Skeletal muscle tissue (tissue), 3 donors: ENCODE measurements at regions not wholly inside any gene's neighbourhood (a gene's known extent, or its start where the extent isn't known, plus 50 kb on each side); places are given as distances from the start of the nearest gene placed in this dataset.
A peak's percentile ranks its signal among the peaks of the same experiment; 100 is the strongest.

Source experiments
- H3K27ac ChIP-seq: one replicate; pipeline ENCODE4 v1.7.0; 2013; ENCODE audit warnings: mild to moderate bottlenecking, low read depth, low read length, inconsistent platforms
- H3K27me3 ChIP-seq, 3 donors: one replicate each; pipeline ENCODE4 v1.7.0; 2013; ENCODE audit warnings: low read length in 3 of 3; ENCODE audit not compliant: control insufficient read depth in 3 of 3, insufficient read depth in 3 of 3
- H3K36me3 ChIP-seq, 3 donors: one replicate each; pipeline ENCODE4 v1.7.0; 2013; ENCODE audit warnings: low read length in 3 of 3; ENCODE audit not compliant: control insufficient read depth in 3 of 3, insufficient read depth in 3 of 3
- H3K4me1 ChIP-seq, 3 donors: one replicate each; pipeline ENCODE4 v1.7.0; 2013; ENCODE audit warnings: low read length in 3 of 3, mild to moderate bottlenecking in 3 of 3; ENCODE audit not compliant: control insufficient read depth in 3 of 3, insufficient read depth in 3 of 3
- H3K4me3 ChIP-seq, 3 donors: one replicate each; pipeline ENCODE4 v1.7.0; 2013; ENCODE audit warnings: low read length in 3 of 3
- H3K9ac ChIP-seq, 3 donors: one replicate each; pipeline ENCODE4 v1.7.0; 2013; ENCODE audit warnings: low read length in 3 of 3, mild to moderate bottlenecking in 3 of 3, moderate library complexity in 2 of 3, low read depth in 1 of 3
- H3K9me3 ChIP-seq, 3 donors: one replicate each; pipeline ENCODE4 v1.7.0; 2013; ENCODE audit warnings: low read length in 3 of 3; ENCODE audit not compliant: control insufficient read depth in 3 of 3
- donor health status: Osteomylitis.

DNA sequence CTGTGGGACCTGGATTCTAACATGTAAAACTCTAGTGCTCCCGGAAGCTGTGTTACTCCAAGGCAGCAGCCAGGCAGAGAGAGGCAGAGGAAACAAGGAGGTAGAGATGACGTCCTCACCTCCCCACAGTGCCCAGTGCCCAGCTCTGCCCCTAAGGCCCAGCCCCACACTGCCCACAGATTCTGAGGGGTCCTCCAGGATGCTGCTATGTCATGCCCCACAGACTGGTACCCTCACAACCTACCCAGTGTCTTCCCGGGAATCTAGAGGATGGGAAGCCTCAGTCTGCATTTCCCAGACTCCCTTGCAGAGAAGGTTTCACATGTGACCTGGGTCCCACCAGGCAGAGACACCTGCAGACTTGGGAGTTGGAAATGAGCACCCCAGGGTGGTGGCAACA is 75.9 kb upstream of the PCSK6 start:
- no peak overlapping the region for H3K4me3 ChIP-seq

DNA sequence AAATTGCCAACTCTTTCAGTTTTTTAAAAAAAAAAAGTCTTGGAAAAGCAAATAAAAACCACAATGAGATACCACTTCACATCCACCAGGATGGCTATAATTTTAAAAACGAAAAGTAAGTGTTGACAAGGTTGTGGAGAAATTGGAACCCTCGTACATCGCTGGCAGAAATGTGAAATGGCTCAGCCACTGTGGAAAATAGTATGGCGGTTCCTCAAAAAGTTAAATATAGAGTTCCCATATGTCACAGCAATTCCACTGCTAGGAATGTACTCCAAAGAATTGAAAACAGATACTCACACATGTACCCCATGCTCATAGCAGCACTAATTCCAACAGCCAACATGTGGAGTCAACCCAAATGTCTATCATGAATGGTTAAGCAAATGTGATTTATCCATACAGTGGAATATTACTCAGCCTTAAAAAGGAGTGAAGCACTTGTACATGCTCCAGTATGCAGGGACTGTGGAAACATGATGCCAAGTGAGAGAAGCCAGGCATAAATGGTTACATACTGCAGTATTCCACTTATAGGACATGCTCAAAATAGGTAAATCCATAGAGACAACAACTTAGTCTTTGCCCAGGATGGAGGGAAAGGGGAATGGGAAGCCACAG is 73.8 kb upstream of the PCSK6 start:
- Histone ChIP-seq H3K27me3 (peaks cover 0 to 4% (median 0%) of the 10 kb centered on the region in 3 donors), H3K27ac (no peak overlapping the region), H3K4me3 (no peak overlapping the region), H3K4me1 (peaks cover 0 to 2% (median under 1%) of the 10 kb centered on the region in 3 donors), H3K9me3 (no peaks in the 10 kb centered on the region), H3K36me3 (no peaks in the 10 kb centered on the region), H3K9ac (no peak overlapping the region)

More for the DNA sequence above, 75.9 kb upstream of the PCSK6 start:
- Histone ChIP-seq H3K9me3 (no peaks in the 10 kb centered on the region), H3K36me3 (no peaks in the 10 kb centered on the region), H3K27ac (no peak overlapping the region), H3K27me3 (peaks cover 0 to 4% (median 0%) of the 10 kb centered on the region in 3 donors), H3K4me1 (no peaks in the 10 kb centered on the region), H3K9ac (no peak overlapping the region)

DNA sequence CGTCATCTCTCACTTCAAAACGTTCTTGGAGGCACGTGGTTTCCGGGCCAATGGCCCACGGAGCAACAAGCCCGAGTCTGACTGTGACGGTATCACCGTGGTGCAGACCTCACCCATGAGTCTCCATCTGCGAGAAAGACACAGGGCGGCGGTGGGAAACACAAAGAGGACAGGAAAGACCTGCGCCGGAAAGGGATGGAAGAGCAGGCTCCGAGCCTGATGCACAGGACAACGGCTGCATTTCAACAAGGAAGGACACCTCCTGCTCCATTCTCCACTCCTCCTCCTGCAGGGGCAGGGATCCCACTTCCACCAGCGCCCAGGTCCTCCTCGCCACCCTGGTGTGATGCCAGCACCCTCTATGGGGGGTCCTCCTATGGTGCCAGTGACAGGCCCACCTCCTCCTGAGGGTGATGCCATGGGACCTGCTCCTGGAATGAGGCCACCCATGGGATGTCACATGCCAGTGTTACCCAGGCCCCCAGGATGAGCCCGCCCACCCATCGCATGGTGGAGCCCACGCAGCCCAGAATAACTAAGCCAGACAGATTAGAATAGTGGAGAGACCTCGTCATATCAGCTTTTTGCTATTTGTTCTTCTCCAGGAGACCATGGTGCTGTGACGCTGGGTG is 73.0 kb upstream of the PCSK6 start:
- Histone ChIP-seq H3K9ac (no peak overlapping the region), H3K4me3 (no peak overlapping the region), H3K27ac (no peak overlapping the region), H3K36me3 (no peaks in the 10 kb centered on the region), H3K4me1 (peaks cover 4 to 6% (median 6%) of the 10 kb centered on the region in 3 donors), H3K27me3 (peaks cover 0 to 4% (median 0%) of the 10 kb centered on the region in 3 donors), H3K9me3 (no peaks in the 10 kb centered on the region)

GRCh38 chr15:101561584-101561906 is 72.0 kb upstream of the PCSK6 start:
- Histone ChIP-seq H3K9me3 (no peaks in the 10 kb centered on the region), H3K27me3 (peaks cover 0 to 4% (median 0%) of the 10 kb centered on the region in 3 donors), H3K36me3 (no peaks in the 10 kb centered on the region), H3K9ac (no peak overlapping the region), H3K4me3 (no peak overlapping the region), H3K27ac (no peak overlapping the region), H3K4me1 (peaks cover 4 to 6% (median 6%) of the 10 kb centered on the region in 3 donors)

GRCh38 chr15:101560722-101561583 is 71.4 kb upstream of the PCSK6 start:
- Histone ChIP-seq H3K36me3 (no peaks in the 10 kb centered on the region), H3K9ac (no peak overlapping the region), H3K4me3 (no peak overlapping the region), H3K9me3 (no peaks in the 10 kb centered on the region), H3K4me1 (peaks cover 4 to 6% (median 6%) of the 10 kb centered on the region in 3 donors), H3K27ac (no peak overlapping the region), H3K27me3 (peaks cover 0 to 4% (median 0%) of the 10 kb centered on the region in 3 donors)

GRCh38 chr15:101559952-101560351 is 70.4 kb upstream of the PCSK6 start:
- no peak overlapping the region for H3K27ac ChIP-seq
- H3K4me1 ChIP-seq = peaks cover 4 to 6% (median 6%) of the 10 kb centered on the region in 3 donors
- H3K36me3 ChIP-seq = no peaks in the 10 kb centered on the region
- no peak overlapping the region for H3K9ac ChIP-seq
- no peak overlapping the region for H3K4me3 ChIP-seq
- H3K9me3 ChIP-seq = no peaks in the 10 kb centered on the region
- H3K27me3 ChIP-seq = peaks cover 0 to 4% (median 0%) of the 10 kb centered on the region in 3 donors

GRCh38 chr15:101558221-101558941 is 68.9 kb upstream of the PCSK6 start:
- Histone ChIP-seq H3K4me3 (peak overlapping the region in 1 of 3 donors; percentile 13), H3K36me3 (no peaks in the 10 kb centered on the region), H3K9me3 (no peaks in the 10 kb centered on the region), H3K27ac (no peak overlapping the region), H3K4me1 (peaks cover 4 to 6% (median 6%) of the 10 kb centered on the region in 3 donors), H3K27me3 (peaks cover 0 to 4% (median 0%) of the 10 kb centered on the region in 3 donors), H3K9ac (no peak overlapping the region)

GRCh38 chr15:101556273-101556672 is 66.8 kb upstream of the PCSK6 start:
- H3K27ac ChIP-seq = no peak overlapping the region
- H3K4me3 ChIP-seq = no peak overlapping the region
- peaks cover 0 to 4% (median 0%) of the 10 kb centered on the region in 3 donors for H3K27me3 ChIP-seq
- H3K36me3 ChIP-seq = no peaks in the 10 kb centered on the region
- no peak overlapping the region for H3K9ac ChIP-seq
- H3K4me1 ChIP-seq = peaks cover 4 to 9% (median 6%) of the 10 kb centered on the region in 3 donors
- no peaks in the 10 kb centered on the region for H3K9me3 ChIP-seq

- H3K4me1 ChIP-seq = peaks cover 4 to 9% (median 6%) of the 10 kb centered on the region in 3 donors
- H3K36me3 ChIP-seq = no peaks in the 10 kb centered on the region
- peaks cover 0 to 3% (median 0%) of the 10 kb centered on the region in 3 donors for H3K27me3 ChIP-seq
- H3K9me3 ChIP-seq = no peaks in the 10 kb centered on the region
- H3K9ac ChIP-seq = no peak overlapping the region
- H3K27ac ChIP-seq = no peak overlapping the region
- no peak overlapping the region for H3K4me3 ChIP-seq
Measured at GRCh38 chr15:101554115-101554915, 64.8 kb upstream of the PCSK6 start.
